Astrocyte of the cerebellum (primary cell): ENCODE measurements at regions not wholly inside any gene's neighbourhood (a gene's known extent, or its start where the extent isn't known, plus 50 kb on each side); places are given as distances from the start of the nearest gene placed in this dataset.

ENCODE experiments used
- DNase-seq: peaks from one replicate; pipeline ENCODE4 v3.0.0-alpha.2; 2011; ENCODE audit warnings: low read depth
- H3K4me3 ChIP-seq: 2 replicates; pipeline ENCODE4 v1.5.1; 2011; ENCODE audit warnings: mild to moderate bottlenecking, low read depth, low read length, moderate library complexity
- CTCF ChIP-seq: IDR thresholded peaks from 2 replicates; pipeline ENCODE4 v1.5.1; 2012; ENCODE audit warnings: low read length, low read depth, moderate library complexity, mild to moderate bottlenecking; ENCODE audit errors: missing control alignments
- in situ Hi-C: cut with HindIII; loops from 2 replicates; pipeline ENCODE4 v1.10.0; 2017; ENCODE audit warnings: low sequenced_read_pairs

GRCh38 chr3:34377961-34378360, 579.5 kb downstream of the PDCD6IP start:
- TF ChIP-seq CTCF: no peak
- no peak overlapping the region for H3K4me3 ChIP-seq
- in situ Hi-C loops: no loop called here
- DNase-seq: no peak

- H3K4me3 ChIP-seq: no peak overlapping the region
- TF ChIP-seq CTCF: no peak
- in situ Hi-C loops: no loop called here
- no peak for DNase-seq
These were observed 582.8 kb downstream of the PDCD6IP start for GRCh38 chr3:34381243-34381642.

- no peak overlapping the region for H3K4me3 ChIP-seq
- TF ChIP-seq CTCF: no peak
- in situ Hi-C loops: no loop called here
- no peak for DNase-seq
These were observed 584.4 kb downstream of the PDCD6IP start for GRCh38 chr3:34382859-34383258.

GRCh38 chr3:34386309-34386708, 587.9 kb downstream of the PDCD6IP start:
- in situ Hi-C loops: no loop called here
- DNase-seq: no peak
- TF ChIP-seq CTCF: no peak
- no peak overlapping the region for H3K4me3 ChIP-seq

- no peak for TF ChIP-seq CTCF
These were observed 589.6 kb downstream of the PDCD6IP start for GRCh38 chr3:34387826-34388564.

GRCh38 chr3:34388830-34389229, 590.4 kb downstream of the PDCD6IP start:
- no peak for DNase-seq
- no peak for TF ChIP-seq CTCF
- in situ Hi-C loops: no loop called here
- H3K4me3 ChIP-seq: no peak overlapping the region

More at GRCh38 chr3:34387826-34388564, 589.6 kb downstream of the PDCD6IP start:
- no peak for DNase-seq
- in situ Hi-C loops: no loop called here
- H3K4me3 ChIP-seq: no peak overlapping the region
